Fibroblast of skin of abdomen (primary cell): ENCODE measurements at regions not wholly inside any gene's neighbourhood (a gene's known extent, or its start where the extent isn't known, plus 50 kb on each side); places are given as distances from the start of the nearest gene placed in this dataset.
"Not testable (repeated sequence)": the region's sequence is repeated elsewhere in the genome, so short reads cannot be mapped to it uniquely, and the experiment has no call there.

Experiments
- DNase-seq: peaks from one replicate; pipeline ENCODE4 v3.0.0-alpha.2; 2013

DNA sequence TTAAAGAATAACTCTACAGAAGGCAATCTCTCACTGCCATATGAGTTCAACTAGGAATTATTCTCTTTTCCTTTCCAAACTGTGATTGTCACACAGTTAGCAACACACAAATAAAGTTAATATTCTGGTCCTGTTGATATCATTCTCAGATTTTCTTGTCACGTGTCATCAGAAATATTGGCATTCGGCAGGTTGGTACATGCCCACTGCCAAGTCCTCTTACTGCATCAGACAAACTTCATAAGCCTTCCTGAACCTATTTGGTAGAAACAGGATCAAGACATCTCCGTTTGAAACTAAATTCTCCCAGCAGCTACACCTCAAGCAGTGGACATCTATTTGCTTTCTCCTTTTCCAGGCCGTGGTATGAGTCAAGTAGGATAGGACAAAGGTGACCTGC lies 177.9 kb upstream of the SOX2 start:
- DNase-seq: no peak

DNA sequence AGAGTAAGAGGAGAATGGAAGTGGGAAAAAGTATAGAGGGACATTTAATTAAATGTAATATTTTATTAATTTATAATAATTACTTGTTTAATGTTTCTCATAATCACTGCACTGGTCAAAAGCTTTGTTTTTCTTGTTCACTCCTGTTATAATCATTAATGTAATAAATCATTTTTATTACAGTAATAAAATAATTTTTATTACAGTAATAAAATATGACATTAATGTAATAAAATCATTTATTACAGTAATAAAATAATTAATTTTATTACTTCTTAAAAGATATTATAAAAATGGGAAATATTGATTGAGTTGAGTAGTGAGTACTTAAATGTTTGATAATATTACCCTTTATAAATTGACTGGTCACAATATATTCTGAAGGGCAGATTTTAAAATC lies 181.1 kb upstream of the SOX2 start:
- no peak for DNase-seq

DNA sequence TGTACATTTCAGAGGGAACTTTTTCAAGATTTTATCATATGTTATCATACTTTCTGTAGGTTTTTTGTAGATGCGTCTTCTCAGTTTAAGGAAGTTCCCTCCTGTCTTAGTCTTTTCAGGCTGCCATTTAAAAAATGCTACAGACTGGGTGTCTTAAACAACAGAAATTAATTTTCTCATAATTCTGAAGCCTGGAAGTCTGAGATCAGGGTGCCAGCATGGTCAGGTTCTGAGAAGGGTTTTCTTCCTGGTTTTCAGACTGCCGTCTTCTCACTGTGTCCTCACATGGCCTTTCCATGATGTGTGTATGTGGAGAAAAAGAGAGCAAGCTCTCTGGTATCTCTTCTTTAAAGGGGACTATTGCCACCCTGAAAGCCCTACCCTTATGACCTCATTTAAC lies 189.9 kb upstream of the SOX2 start:
- DNase-seq: no peak

DNA sequence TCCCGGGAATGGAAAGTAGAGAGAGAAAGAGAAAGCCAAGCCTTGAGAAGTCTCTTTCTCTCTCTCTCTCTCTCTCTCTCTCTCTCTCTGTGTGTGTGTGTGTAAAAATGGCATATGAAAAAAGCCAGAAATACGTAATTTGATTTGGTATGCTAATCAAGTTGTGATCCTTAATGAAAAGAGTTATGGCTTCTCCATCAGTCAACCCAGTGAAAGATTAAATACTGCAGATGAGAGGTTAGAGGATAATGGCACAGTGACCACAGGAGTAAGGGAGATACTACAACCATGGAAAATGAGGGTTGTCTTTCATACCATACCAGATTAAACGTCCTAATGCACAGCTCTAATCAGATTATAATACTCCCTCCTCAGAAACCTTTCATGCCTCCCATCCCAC lies 193.5 kb upstream of the SOX2 start:
- no peak for DNase-seq

DNA sequence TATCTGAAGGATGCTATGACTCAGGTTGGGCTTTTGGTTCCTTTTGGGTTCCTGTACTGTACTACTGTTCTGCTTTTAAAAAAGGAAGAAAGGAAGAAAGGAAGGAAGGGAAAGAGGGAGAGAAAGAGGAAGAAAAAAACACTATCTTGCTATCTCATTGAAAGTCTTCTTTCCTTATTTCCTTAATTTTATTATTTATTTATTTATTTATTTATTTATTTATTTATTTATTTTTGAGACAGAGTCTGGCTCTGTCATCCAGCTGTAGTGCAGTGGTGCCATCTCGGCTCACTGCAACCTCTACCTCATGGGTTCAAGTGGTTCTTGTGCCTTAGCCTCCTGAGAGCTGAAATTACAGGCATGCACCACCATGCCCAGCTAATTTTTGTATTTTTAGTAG lies 198.9 kb upstream of the SOX2 start:
- DNase-seq: no peak

DNA sequence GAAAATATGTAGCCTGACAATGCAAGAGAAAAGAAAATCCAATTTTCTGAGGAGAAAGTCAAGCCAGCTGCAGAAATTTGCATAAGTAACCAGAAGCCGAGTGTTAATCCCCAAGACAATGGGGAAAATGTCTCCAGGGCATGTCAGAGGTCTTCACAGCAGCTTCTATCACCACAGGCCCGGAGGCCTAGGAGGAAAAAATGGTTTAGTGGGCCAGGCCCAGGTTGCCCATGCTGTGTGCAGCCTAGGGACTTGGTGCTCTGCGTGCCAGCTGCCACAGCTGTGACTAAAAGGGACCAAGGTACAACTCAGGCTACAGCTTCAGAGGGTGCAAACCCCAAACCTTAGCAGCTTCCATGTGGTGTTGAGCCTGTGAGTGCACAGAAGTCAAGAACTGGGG lies 201.2 kb upstream of the SOX2 start:
- no peak for DNase-seq

DNA sequence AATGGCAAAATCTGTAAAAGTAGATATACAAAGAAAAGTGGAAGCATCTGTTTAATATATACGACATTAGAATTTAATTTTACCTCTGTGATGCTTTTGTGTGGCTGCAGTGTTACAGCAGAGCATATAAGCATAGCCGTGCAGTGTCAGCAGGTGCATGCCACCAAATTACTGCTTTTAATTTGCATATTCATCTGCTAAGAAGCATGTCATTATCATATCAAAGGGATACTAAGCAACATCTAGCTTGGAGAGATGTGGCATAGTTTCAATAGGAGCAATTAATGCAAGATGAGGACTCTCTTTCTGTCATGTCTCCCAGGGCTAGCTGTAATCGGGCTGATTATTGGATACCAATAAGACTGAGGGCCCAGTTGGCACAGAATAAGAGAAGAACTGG lies 214.4 kb upstream of the SOX2 start:
- no peak for DNase-seq

DNA sequence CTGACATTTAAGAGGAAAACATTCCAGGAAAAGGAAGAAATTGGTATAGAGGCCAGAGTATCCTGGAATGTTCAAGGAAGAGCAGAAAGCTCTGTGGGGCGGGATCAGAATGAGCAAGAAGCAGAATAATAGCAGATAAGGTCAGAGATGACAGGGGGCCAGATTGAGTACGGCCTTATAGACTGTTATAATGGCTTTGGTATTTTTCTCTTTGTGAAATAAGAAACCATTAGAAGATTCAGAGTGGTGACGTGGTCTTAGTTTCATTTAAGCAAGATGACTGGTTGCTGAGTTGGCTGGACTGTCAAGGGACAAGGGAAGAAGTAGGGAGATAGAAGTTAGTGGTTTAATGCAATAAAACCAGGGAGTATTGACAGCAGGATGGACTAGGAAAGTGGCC lies 218.3 kb upstream of the SOX2 start:
- DNase-seq: peak; percentile 73

DNA sequence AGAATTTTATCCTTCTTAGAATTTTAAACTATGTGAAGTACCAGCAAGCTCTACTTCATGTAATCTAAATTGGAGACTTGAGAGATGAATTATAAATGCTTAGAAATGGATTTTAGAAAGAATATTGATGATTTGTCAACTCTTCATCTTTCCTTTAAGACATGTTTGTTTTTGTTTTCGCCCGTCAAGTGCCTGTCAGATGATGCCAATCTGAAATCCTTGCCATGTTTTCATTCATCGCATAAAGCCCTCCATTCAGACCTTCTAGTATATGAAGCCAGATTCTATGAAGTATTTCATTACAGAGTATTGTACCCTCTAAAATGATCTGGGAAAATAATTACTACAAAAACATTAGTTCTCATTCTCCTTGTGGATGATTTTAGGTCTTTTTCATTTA lies 223.2 kb upstream of the SOX2 start:
- no peak for DNase-seq

DNA sequence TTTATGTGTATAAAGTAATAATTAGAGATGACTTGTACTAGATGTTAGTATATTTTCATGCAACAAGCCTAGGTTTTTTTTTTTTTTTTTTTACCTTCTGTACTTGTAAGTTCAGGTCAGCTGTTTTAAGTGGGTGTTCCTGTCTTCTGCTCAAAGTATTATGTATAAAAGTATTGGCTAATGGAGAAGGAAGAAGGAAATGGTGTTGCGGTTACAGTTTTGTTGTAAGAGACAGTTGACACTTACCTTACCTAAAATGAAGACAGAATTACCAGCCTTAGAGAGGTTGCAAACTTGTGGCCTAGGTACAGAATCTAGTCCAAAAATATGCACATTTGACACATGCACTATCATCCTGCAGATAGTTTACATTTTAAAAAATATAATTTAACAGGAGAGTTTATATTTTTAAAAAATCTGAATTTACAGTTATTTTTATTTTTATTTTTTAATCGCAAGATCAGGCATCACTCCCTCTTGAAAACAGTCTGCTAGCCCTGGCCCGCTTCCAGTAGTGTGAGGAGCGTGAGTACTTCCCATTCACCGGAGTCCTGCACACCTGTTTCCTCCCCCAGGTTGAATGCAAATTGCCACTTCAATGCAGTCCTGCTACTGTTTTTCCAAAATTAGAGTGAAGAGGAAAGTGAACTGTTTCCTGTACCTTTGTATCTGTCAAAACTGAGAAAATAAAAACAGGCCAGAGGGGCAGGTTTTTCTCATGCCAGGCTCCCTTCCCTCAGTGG lies 224.3 kb upstream of the SOX2 start:
- DNase-seq: no peak

DNA sequence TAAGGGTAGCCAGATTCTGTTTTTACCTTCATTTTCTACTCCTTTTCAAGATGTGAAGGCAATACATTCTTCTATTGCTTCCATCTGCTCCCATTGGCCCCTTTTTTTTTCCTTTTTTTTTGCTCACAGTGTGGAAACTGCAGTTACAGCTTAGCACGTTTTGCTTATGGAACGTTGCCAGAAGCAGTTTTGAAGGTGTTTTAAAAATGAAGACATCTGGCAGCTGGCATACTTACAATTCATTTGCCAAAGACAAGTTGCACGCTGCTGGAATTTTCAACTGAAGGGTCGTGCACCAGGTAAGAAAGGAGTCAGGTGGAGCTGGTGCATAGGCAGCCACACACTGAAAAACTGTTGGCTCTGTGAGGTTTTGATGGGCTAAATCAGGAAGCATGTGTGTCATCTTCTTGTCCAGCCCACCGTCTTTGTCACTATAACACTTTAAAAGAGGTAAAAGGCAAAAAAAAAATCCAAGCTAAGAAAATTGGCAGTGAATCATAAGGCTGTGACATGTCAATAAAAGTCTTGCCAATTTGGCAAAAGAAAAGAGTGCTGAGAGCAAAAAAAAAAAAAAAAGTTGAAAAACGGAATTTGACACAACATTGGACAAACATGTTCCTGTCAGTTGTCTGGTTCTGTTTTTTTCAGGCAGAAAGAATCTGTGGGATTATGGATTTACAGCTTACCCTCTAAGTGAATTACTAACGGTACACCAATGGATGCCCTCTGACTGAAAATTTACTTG lies 225.4 kb upstream of the SOX2 start:
- DNase-seq: no peak

DNA sequence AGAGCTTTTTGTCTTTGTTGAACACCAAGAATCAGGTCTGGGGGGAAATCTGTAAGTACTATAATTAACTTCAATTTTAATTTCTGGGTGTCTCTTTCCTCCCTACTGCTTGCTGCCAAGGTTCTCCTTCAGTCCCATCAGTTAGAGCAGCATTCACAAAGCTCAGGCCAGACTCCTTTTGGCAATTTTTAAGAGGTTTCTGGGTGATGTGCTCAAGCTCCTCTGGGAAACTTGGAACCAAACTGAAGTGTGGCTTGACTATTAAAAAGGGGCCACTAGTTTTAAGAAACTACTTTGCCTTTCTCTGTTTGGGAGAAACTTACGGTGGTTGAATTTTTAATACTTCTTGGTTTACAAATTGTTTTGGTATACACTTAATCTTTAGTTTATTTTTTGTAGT lies 227.7 kb upstream of the SOX2 start:
- no peak for DNase-seq

DNA sequence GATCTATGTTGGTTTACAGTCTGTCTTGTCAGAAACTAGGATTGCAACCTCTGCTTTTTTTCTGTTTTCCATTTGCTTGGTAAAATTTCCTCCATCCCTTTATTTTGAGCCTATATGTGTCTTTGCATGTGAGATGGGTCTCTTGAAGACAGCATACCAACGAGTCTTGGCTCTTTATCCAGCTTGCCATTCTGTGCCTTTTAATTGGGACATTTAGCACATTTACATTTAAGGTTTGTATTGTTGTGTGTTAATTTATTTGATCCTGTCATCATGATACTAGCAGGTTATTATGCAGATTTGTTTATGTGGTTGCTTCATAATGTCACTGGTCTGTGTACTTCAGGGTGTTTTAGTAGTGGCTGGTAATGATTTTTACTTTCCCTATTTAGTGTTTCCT lies 236.6 kb upstream of the SOX2 start:
- DNase-seq: not testable (repeated sequence)

DNA sequence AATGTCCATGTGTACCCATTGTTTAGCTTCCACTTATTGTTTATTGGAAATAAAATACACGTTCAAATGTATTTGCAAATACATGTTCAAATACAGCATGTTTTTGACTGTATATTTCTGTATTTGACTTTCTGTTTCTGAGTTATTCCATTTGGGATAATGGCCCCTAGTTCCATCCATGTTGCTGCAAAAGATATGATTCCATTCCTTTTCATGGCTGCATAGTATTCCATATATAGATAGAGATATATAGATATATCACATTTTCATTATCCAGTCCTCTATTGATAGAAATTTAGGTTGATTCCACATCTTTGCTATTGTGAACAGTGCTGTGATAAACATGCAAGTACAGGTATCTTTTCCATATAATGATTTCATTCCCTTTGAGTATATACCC lies 241.4 kb upstream of the SOX2 start:
- DNase-seq: no peak

DNA sequence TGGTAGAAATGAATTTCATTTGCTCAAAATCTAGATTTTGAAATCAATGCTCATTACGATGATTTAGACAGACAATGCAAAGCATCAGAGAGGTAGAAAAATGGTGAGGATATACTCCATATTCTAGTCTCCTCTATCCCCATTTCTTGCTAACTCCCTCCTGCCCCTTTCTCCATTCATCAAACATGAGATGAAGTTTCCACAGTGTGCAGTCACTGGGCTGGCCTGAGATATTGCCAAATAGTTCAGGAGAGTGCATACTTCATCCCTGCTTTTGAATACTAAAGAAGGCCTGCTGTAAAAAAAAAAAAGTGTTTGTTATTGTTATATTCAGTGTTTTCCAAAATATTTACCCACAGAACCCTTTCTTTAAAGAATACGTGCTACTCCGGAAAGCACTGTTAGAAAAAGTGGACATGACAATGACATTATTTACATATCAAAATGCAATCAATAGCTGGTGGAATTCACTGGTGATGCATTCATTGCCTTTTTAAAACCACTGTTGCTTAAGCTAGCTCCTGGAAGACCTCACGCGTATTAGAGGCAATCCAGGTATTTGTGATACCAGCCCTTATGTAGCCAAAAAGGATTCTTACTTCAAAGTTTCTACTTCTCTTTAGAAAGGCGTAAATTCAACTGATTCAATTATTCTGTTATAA lies 247.6 kb upstream of the SOX2 start:
- no peak for DNase-seq

DNA sequence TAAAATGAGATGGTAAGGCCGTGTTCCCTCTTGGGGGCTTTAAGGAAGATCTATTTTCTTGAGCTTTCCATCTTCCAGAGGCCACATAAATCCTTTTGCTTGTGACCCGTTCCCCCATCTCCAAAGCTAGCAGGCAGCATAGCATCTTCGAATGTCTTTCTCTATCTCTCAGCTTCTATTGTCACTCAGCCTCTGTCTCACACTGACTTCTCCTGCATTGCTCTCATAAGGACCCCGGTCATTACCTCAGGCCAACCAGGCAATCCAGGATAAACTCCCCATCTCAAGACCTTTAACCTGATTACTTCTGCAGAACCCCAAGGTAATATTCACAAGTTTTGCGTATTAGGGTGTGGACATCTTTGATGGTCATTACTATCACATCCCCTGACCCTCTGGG lies 250.3 kb upstream of the SOX2 start:
- no peak for DNase-seq

DNA sequence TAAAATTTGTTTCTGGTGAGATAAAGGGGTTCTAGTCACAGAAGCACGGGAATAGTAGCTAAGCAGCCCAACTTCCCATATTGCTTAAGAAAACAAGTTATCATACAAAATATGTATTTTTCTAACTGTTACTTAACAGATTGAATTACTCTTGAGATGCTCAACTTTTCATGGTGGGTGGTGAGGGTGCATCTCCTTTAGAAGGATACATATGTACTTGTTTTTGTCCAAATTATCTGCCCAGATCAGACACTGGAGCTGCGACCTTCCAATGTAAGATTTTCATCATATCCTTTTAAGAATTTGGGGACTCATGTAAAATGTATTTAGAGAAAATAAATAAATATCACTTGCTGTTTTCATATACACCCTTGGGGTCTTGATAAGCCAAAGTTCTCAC lies 252.2 kb upstream of the SOX2 start:
- no peak for DNase-seq

DNA sequence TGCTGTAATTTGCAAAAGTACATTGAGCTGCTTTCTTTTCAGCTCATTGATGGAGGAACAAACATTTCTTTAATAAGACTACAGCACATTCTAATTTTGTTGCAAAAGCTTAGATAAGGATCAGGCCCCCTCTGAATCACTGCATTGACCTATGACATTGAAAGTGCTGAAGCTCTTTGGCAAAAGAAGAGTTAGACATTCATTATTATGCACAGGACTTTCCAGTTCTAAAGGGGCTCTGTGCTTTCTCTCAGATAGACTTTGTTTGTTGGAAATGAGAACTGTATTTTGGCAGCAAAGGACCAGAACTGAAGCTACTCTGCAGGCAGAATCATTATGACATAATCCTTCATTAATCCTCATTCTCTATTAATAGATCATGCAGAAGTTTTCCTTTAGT lies 252.9 kb upstream of the SOX2 start:
- DNase-seq: no peak

DNA sequence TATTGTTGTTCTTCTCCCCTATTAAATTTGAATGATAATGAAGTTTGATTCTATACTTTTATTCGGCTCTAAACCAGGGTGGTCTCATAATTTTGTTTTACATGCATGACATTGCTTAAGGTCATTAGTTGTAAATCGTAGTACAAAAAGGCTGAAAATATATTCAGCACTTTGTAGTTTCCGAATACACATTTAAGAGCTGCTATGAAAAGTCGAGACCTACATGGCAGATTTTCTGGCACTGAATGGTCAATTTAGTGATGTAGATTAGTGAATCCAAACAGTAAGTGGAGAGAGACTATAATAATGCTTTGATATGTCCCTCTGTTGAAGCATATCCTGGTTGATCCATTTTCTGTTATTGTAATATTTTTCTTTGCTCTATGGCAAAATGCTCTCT lies 254.0 kb upstream of the SOX2 start:
- no peak for DNase-seq

DNA sequence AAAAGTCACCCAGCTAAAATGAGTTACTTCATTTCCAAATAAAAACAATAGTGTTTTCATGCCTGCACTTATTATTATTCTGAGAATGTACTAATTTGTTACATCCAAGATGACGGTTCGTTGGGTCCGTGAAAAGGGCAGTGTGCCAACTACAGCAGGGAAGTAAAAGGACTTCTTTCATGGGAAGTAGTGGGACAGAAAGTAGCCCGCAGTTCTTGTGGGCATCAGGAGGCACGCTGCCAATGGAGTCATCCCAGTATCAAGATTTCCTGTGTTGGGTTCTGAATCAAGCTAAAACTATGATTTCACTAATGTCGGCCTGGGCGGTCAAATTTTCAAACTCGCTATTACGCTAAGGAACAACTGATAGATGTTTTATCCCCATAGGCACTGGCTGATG lies 254.5 kb upstream of the SOX2 start:
- no peak for DNase-seq

DNA sequence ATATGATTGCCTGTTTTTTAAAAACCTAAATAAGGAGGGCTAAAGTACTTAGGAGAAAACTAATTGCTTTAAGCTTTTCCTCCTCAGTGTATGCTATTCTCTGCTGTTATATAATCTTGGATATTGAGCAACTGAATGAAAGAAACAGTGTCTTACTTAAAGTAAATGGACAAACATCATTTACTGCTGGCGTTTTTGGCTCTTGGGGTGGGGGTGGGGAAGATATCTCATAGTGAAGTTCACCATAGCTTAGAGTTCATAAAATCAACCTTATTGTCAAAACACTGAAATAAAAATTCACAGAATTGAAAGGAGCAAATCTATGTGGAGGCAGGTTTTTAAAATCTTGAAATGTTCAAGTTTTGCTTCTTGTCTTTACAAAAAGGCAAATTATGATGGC lies 256.4 kb upstream of the SOX2 start:
- no peak for DNase-seq

DNA sequence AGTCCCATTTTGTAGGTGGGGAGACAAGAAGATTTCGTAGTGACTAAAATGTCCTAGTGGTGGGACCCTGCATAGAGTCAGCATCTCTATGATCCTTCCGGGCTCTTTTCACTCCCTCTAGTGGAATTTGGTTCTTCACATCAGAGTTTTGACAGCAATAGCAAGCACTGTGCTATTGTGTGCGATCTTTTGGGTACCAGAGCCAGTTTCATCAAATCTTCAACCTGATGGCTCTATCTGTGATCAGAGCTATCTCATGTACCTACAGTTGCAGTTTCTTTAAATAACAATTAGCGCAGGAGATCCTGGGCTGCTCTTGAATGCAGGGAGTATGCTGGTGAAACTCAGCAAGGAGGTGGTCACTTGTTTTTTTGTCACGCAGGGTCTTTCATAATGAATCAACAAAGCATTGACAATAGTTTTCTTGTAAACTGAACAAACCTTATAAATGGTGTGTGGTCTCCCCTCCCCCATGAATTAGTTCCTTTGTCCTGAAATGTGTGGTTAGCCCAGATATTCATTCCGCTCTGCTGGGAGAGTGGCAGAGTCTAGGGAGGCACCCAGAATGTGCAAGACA lies 257.2 kb upstream of the SOX2 start:
- no peak for DNase-seq

DNA sequence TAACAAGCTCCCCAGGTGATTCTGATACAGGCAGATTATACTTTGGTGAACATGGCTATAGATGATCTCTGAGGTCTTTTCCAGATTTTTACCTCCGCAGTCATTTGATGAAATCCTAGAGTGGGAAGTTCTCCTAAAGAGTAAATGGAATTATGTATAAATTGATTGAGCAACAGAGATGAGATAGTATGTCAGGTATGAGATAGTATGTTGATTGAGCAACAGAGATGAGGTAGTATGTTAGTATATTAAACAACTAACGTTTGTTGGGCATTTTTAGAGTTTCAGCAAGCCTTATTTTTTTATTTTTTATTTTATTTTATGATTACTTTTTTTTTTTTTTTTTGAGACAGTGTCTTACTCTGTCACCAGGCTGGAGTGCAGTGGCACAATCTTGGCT lies 265.0 kb upstream of the SOX2 start:
- DNase-seq: no peak

DNA sequence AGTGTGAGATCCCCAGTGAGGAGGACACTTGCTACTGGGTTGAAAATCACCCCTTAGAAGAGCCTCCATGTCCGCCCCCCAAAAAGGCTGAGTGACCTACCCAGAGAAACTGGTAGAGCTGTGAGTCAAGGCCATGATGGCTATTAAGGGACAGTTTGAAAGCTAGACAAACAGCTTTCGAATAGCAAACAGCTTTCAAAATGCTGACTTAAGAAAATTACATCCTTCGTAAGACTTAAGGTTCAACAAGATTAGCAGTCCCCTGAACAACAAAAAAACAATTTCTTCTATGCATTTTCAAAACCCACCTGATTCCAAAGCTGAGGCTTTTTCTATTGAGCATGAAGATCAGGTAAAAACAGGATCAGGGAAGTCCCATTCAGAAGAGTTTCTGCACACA lies 269.7 kb upstream of the SOX2 start:
- DNase-seq: no peak
